ENCODE measurements at regions not wholly inside any gene's neighbourhood (a gene's known extent, or its start where the extent isn't known, plus 50 kb on each side); places are given as distances from the start of the nearest gene placed in this dataset.

DNA sequence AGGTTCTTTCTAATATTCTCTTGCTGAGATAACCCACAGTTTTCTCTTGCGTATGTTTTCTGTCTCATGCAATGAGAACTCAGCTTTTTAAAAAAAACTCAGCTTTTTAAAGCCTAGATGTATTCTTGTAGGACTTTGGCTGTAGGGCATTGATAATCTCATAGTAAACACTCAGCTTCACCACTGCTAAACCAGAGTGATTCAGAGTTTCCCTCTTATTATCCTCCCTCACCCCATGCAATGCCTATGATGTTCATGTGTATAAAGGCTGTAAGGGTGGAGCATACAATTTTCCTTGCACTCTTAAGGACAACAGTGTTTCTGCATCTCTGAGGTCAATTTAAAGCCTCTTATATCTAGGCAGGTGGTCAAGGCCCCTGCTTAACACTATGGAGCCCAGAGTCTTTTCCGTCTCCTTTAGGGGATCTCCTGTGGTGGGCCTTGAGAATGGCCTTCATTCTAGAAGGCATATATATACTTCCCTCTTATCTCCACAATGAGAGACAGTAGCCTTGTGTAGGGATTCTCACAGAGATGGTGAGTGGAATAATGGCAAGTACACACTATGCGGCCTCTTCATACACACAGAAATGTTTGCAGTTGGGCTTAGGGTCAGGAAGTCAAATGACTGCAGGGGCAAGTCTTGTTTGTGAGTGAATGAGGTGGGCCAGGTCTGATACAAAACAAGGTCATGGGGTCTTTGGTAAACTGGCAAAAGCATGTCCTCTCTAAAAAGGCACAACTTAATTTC lies 279.6 kb downstream of the HS3ST3A1 start:
- no peak for DNase-seq (ENCODE audit: extremely low read depth in 1 of 11, low read depth in 9 of 11, low spot score in 4 of 11)

DNA sequence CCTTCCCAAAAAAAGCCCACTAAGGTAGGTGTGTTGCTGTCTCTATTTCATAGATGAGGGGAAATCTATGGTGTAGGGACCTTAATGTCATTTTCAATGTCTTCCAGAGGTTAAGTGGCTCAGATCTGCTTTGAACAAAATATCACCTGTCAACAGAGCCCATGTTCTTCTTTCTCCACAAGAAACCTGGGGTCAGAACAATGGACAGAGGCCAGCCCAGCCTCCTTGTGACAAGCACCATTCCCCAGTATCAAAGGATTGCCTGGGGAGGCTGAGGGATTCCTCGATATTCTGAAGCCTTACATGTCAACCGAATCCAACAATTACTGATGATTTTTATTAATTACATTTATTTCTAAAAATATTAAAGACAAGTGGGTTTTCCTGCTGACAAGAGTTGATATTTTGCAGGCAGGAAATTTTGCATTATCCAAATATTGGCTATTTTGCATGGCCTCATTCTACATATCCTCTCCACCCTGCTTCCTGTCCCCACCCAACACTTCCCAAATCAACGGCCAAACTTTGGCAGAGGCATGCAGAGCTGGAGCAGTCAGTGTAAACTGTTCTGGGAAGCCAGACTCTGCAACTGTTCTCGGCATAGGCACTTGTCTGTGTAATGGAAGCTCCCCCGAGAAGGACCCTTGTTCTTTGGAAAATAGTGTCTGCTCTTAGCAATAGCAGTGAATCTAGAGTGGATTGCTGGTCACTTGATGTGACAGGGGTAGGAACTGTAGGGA lies 281.5 kb downstream of the HS3ST3A1 start:
- DNase-seq (ENCODE audit: extremely low read depth in 1 of 11, low read depth in 9 of 11, low spot score in 4 of 11), result no peak

DNA sequence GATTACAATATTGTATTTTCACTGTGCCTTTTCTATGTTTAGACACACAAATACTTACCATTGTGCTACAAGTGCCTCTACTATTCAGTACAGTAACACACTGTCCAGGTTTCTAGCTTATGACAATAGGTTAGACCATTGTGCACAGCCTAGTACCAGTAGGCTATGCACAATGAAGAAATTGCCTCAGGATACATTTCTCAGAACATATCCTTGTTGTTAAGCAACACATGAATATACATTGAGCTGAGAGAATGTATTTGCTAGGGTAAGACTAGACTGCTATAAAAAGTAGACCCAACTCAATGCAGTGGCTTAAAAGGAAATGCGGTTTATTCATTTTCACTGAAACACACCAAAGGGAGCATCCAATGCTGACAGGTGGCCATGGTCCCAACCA lies 285.1 kb downstream of the HS3ST3A1 start:
- DNase-seq (ENCODE audit: extremely low read depth in 1 of 11, low read depth in 9 of 11, low spot score in 4 of 11), result no peak

DNA sequence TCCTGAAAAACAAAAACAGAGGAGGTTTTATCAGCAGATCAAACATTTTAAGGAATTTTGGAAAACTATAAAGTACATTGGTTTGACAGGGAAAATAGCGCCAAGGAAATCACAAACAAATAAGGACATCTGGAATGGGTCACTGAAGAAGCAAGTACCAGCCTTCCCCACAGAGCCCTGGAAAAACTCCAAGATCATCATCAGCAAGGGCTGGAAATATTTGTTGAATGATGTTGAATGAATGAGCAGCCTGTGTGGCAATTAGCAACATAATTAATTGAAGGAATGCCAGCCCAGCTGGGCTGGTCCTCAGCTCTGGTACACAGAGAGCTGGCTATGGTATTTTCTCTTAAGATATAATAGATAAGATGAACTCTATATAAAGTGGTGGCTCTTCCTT lies 290.4 kb downstream of the HS3ST3A1 start:
- DNase-seq (ENCODE audit: extremely low read depth in 1 of 11, low read depth in 9 of 11, low spot score in 4 of 11), result peak in 1 of 11 donors; percentile 17

DNA sequence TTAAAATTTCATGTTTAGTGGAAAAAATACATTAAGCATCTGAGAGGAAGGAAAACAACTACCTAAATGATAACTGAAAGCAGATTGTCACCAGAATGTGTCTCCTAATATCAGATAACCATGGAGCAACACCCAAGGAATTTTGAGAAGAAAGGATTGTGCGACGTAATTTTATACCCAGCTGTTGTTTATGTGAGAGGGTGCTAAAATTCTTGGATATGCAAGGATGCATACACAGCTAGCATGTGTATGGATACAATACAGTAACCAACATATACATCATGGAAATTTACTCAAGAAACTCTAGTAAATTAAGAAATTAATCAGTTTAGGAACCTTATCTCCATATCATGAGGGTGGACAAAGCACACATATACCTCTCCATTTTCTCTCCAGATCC lies 290.9 kb downstream of the HS3ST3A1 start:
- DNase-seq (ENCODE audit: extremely low read depth in 1 of 11, low read depth in 9 of 11, low spot score in 4 of 11), result no peak

DNA sequence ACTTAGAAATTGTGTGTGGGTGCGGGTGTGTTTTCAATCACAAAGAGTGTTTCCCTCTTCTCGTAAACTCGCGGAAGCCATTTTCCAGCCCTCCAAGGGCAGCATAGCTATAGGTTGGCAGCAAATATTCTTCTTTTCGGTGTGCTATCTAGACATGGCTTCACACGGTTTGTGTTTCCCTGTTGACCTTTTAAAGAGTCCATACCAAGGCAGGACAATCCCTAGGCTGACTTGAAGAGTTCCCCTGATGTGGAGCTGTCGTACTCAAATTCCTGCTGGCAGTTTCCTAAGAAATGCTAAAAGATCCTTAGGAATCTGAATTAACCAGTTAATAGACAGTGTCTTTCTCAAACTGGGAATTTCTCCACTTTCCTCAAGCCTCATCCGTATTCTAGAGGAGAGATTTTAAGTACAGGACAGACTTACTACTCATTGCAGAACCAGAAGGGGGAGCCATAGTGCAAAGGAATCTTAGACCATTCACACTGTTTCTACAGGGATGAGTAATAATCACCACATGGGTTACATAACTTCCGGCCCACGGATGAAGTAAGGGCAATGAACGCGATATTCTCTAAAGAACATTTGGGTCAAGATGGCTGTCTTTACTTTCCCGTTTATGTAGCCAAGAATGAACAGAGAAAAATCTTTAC lies 288.6 kb upstream of the ELAC2 start:
- DNase-seq (ENCODE audit: extremely low read depth in 1 of 11, low read depth in 9 of 11, low spot score in 4 of 11), result peak; percentile 4 to 39 (median 19)

DNA sequence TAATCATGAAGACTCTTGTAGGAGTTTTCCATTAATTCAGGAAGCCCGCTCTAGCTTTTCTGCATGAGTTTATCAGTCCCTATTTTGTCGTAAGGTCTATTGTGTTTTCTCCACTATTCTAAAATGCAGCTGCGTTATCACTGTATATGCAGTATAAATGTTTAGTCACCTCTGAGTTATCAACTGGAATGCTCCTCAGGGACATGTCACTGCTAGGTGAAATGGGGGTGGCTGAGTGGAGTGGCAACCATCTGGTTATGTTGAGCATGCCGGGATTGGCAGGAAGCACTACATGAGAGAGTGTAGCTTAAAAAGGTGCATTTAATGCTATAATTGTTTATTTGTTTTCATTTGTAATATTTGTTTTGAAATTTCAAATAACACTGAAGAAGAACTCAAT lies 285.2 kb upstream of the ELAC2 start:
- no peak for DNase-seq (ENCODE audit: extremely low read depth in 1 of 11, low read depth in 9 of 11, low spot score in 4 of 11)

DNA sequence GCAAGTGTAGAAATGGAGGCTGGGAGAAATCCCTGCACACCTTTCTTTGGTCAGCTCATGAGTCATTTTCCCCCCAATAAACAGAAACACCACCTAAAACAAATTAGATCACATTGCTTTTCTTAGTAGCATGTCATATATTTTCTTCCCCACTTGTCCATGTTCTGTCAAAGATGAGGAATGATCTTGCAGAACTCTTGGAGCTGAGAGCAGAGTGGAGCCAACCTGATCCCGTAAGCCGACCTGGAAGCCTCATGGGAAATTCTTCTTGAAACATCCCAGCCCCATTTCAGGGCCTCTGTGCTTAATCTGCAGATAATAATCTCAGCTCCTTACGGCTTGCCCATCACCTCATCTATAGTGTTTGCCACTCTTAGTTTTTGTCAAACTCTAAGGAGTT lies 284.6 kb upstream of the ELAC2 start:
- no peak for DNase-seq (ENCODE audit: extremely low read depth in 1 of 11, low read depth in 9 of 11, low spot score in 4 of 11)

DNA sequence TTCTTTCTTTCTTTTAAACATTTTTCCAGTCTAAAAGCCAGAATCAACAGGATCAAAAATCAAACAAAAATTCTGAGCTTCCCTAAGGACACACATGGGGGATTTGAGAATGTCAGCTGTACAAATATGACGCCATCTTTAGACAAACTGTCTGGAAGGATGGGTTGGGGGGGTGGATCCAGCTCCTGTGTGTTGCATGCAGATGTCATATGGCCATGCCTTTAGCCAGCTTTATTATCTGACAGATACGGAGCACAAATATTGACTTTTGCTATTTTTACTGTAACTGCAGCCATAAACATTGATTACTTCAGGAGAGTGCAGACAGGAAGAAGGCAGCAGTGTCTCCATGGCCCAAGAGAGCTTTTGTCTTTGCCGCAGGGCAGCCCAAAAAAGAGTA lies 279.4 kb upstream of the ELAC2 start:
- no peak for DNase-seq (ENCODE audit: extremely low read depth in 1 of 11, low read depth in 9 of 11, low spot score in 4 of 11)

DNA sequence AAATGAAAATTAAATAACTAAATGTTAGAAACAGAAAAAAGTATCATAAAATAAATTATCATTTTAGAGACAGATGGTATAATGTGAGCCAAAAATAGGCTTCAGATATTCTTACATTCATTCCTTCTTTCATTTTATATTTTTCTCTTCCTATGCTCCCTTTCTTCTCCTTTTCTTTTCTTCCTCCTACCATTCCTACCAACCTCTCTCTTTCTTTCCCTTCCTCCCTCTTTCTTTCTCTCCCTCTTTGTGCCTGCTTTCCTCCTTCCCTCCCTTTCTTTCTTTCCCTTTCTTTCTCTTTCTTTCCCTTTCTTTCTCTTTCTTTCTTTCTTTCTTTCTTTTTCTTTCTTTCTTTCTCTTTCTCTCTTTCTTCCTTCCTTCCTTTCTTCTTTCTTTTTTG lies 275.6 kb upstream of the ELAC2 start:
- DNase-seq (ENCODE audit: extremely low read depth in 1 of 11, low read depth in 9 of 11, low spot score in 4 of 11), result no peak

DNA sequence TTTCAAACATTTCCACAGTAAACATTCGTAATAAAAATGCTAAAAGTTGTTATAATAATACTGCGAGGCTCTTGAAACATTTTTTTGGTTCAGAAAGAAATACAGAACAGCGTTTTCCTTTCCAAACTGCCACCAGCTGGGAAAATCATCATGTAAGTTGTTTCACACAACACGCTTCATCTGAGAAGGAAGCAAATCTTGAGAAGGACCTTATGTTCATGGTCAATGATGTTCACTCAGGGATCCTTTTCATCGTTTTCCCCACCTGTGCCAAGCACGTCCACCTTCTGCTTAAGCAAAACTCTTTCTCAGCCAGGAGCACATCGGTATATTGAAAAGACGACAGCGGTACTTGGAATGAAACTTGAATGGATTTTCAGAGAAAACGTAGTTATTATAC lies 274.5 kb upstream of the ELAC2 start:
- DNase-seq (ENCODE audit: extremely low read depth in 1 of 11, low read depth in 9 of 11, low spot score in 4 of 11), result no peak

DNA sequence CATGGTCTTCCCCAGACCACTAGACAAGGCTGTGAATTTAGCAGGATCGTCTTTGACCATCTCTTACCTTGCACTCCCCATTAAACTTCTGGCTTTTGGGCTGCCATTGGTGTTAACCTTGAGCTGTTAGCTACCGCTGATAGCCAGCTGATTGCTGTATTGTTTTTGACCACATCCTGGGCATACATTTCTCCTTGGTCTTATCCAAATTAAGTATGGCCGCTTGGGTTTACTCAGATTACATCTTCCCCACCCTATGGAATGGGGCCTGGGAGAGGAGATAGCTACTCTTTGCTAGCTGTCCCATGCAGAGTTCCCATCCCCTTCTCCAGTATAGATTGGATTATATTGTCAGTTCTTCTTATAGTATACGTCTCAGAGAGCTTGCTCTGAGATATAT lies 270.4 kb upstream of the ELAC2 start:
- no peak for DNase-seq (ENCODE audit: extremely low read depth in 1 of 11, low read depth in 9 of 11, low spot score in 4 of 11)

DNA sequence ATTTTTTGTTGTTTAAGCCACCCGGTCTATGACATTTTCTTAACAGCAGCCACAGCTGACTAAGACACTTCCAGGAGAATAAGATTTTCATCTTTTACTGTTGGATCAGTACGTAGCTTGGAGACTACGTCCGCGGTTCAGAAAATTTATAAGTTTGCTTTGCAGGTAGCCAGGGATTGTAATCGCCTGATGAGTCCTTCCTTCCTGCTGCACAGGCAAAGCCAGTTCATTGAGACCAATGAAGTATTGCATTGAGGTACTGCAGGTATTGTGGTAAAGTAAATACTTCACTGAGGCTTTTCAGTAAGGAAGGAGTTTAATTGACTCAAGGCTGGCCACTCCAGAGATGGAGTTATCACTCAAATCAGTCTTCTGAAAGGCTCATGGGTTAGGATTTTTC lies 269.4 kb upstream of the ELAC2 start:
- no peak for DNase-seq (ENCODE audit: extremely low read depth in 1 of 11, low read depth in 9 of 11, low spot score in 4 of 11)

DNA sequence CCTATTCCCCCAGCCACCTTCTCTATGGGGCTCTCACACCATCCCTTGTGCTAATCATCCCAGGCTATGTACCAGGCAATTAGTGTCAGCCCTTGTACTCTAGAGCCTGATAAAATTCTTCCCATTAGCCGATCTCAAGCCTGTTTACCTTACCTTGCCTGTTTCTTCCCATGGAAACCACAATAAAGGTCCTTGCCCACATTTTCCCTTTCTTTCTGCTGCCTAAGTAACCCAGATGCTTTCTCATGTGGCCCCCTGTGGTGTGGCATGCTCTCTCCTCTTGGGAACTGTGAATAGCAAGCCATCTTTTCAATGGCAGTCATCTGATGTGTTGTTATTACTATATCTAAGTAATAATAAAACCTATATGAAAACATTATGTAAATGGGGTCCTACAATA lies 265.8 kb upstream of the ELAC2 start:
- DNase-seq (ENCODE audit: extremely low read depth in 1 of 11, low read depth in 9 of 11, low spot score in 4 of 11), result no peak

DNA sequence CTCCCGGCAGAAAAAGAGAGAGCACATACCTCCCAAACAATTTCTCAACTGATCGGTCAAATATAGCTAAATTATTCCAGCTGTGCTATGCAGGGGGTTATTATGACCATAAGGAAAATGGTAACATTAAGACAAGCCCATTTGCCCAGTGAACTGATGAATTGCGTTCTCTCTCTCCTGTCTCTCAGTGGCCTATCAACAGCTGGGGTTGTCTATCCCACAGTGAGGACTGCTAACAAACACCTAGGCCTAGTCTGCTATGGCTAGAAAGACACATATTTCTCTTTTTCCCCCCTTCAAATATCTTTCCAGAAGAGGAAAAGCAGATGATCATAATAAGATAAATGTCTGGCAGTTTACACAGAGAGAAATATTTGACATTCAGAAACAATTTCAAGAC lies 263.8 kb upstream of the ELAC2 start:
- no peak for DNase-seq (ENCODE audit: extremely low read depth in 1 of 11, low read depth in 9 of 11, low spot score in 4 of 11)

DNA sequence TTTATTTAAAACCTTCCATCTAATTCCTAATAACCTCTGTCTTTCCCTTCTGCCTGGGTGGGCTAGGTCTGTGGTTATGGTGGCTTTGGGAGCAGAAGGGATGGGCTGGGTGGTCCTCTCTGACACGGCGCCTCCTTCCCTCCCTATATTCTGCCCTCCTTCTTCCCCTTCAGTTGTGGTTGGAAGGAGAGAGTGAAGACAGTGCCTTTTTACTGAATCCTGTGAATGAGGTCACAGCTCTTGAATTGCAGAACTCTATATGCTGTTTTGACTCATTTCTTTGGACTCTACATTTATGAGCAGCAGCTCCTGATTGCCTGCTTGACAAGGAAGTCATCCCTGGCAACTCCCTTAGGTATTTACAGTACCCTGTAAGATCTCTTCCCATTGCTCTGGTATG lies 256.0 kb upstream of the ELAC2 start:
- DNase-seq (ENCODE audit: extremely low read depth in 1 of 11, low read depth in 9 of 11, low spot score in 4 of 11), result no peak

DNA sequence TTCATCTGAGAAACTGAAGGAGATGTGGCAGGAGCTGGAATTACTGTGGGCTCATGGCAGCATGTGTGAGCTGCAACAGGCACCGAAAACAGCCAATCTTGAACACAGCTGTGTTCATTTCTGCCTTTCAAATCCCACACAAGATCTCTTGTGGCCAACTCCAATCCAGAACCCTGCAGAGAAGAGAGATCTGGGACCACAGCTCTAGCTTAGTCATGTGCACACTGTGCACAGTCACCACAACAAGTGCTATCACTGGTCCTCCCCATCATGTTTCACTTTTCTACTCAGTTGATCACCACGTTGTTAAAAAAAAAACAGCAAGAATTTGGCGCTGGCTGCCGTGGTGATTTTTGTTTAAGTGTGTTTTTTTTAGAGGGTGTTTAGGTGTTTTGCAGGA lies 254.5 kb upstream of the ELAC2 start:
- DNase-seq (ENCODE audit: extremely low read depth in 1 of 11, low read depth in 9 of 11, low spot score in 4 of 11), result no peak

DNA sequence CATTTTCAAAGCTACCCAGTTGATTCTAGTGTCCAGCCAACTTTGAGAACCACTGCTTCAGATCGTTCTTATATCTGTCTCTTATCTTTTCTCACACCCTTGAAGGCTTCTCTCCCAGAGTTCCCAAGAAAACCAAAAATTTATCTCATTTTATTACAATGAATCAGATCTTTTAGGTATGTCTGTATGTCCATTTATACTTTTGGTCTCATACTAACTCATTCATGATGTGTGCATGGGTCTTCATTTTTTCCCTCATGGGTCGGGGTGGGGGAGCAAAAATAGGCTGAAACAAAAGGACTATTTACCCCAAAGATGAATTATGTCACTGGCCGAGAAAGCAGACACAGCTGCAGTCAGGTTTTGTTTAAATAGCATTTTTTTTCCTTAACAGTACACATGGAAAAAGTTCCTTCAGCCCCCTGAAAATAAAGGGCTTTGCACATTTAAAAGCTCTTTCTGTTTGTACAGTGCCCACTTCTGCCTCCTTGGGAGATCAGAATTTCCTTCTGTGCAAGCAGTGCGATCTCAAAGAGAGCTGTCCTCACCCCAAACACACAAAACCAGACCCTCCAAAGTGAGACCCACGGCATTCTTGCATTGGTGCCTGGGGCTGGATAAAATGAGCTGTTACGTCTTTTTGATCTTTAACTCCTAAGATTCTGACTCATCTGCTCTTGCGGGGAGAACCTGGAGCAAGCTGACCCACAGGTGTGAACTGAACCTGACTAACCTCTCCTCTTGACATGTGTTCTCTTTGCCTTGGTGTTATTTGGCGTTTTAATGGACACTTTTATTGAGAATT lies 251.2 kb upstream of the ELAC2 start:
- no peak for DNase-seq (ENCODE audit: extremely low read depth in 1 of 11, low read depth in 9 of 11, low spot score in 4 of 11)

DNA sequence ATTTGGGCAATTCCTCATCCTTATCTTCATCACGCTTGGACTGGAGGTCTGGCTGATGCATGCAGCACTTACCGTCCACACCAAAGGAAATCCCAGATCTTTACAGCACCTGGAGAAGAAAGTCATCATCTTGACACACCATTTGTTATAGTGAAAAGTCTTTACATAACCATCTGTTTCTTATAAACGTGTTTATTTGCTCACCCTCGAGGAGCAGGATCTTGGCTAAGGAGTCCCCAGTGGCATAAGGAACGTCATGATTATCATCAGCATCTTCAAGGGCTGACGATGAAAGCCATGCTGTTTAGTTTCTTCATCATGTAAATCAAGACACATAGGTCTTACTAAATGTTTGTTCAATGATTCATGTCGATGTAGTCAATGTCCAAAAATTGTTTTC lies 248.8 kb upstream of the ELAC2 start:
- DNase-seq (ENCODE audit: extremely low read depth in 1 of 11, low read depth in 9 of 11, low spot score in 4 of 11), result no peak

DNA sequence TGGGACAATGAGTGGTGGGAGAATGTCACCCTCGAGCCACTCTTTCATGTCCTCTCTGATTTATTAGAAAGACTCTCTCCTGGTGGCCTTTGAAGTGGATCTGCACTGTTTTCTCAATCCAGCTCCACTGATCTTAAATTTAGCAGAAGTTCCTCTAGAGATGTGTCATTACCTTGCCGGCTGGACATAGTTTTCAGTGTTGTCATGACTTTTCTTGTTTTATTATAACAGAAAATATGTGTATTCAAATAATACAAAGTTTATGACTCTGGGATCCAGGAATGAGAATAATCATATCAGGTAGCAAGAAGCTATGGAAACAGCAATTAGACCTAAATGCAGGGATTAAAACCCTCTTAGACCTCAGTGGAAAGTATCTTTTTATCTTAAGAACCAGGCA lies 247.5 kb upstream of the ELAC2 start:
- DNase-seq (ENCODE audit: extremely low read depth in 1 of 11, low read depth in 9 of 11, low spot score in 4 of 11), result no peak

Measured in renal cortex interstitium (tissue), 11 donors.